LNCAP (cell line): ENCODE measurements at regions not wholly inside any gene's neighbourhood (a gene's known extent, or its start where the extent isn't known, plus 50 kb on each side); places are given as distances from the start of the nearest gene placed in this dataset.

Experiments used
- TF ChIP-seq, protein P1 (sequence below): fragments of 450-650 bp; IDR thresholded peaks from 2 replicates; pipeline ENCODE4 v1.5.1; 2017; ENCODE audit warnings: mild to moderate bottlenecking

DNA sequence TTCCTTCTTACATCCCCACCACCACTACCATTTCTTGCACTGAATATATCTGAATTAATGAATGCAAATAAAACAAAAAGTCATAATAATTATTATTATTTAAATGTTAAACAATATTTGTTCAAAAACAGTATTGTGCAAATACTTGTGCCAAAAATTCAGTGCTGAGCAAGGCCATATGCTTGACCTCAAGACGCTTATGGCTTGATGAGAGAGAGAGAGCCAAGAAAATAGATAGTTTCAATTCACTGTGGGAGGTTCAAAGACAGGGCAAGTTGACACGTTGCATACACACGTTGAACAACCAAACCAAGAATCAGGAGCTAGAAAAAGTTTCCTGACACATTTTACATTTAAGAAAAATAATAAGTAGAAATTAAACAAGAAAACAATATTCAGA, 1421.7 kb downstream of the KCNT2 start:
- TF ChIP-seq, protein P1, sequence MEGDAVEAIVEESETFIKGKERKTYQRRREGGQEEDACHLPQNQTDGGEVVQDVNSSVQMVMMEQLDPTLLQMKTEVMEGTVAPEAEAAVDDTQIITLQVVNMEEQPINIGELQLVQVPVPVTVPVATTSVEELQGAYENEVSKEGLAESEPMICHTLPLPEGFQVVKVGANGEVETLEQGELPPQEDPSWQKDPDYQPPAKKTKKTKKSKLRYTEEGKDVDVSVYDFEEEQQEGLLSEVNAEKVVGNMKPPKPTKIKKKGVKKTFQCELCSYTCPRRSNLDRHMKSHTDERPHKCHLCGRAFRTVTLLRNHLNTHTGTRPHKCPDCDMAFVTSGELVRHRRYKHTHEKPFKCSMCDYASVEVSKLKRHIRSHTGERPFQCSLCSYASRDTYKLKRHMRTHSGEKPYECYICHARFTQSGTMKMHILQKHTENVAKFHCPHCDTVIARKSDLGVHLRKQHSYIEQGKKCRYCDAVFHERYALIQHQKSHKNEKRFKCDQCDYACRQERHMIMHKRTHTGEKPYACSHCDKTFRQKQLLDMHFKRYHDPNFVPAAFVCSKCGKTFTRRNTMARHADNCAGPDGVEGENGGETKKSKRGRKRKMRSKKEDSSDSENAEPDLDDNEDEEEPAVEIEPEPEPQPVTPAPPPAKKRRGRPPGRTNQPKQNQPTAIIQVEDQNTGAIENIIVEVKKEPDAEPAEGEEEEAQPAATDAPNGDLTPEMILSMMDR = no peak

- TF ChIP-seq, protein P1 = no peak
These were observed 1422.5 kb downstream of the KCNT2 start for GRCh38 chr1:195185736-195186135.

DNA sequence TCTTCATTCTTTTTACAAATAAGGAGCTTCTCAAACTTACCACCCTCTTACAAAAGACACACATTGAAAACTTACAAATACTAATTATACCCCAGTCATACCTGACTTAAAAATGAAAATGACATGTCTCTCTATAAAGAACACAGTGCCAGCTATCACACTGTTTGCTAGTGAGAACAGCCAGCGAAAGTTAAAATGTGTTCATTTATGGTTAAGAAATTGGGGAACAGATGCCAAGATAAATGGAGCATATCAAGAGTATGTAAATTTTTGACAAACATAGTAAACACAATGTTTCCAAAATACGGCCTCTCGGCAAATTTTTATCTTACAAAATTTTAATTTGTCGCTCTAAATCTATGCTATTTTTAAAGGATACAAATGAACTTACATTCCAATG, 1422.9 kb downstream of the KCNT2 start:
- TF ChIP-seq, protein P1 = no peak

DNA sequence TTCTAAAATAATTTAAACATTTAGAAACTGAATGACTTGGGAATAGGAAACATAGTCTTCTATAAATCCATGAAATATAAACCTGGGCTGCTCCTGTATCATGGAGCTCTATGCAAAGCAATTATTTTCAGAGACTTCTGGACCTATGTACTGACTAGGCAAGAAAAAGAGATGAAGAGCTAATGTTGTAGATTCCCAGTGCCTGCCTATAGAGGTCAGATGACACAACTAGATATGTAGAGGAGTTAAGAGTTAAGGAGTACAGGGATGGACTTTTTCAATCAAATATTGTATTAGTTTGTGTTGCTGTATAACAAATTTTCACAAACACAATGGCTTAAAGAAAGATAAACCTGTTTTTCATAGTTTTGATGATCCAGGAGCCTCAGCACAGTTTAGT, 1434.5 kb downstream of the KCNT2 start:
- TF ChIP-seq, protein P1 = no peak

GRCh38 chr1:195158091-195158490, 1450.1 kb downstream of the KCNT2 start:
- TF ChIP-seq, protein P1 = no peak

DNA sequence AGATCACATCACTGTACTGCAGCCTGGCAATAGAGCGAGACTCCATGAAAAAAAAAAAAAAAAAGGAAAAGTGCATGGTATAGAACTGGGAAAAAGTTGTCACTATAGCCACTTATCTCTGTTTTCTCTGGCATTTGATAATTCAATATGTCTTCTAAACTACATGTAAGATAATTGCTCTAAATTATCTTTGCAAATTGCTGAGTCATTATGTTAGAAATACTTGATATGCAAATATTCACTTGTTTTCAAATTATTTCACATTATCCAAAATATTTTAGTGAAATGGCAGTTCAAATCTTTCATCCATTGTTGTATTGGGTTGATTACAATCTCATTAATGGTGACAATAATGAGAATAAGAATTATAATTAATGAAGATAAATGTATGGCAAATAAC, 1455.1 kb downstream of the KCNT2 start:
- TF ChIP-seq, protein P1 = no peak

GRCh38 chr1:195150768-195151167, 1457.5 kb downstream of the KCNT2 start:
- TF ChIP-seq, protein P1 = no peak

DNA sequence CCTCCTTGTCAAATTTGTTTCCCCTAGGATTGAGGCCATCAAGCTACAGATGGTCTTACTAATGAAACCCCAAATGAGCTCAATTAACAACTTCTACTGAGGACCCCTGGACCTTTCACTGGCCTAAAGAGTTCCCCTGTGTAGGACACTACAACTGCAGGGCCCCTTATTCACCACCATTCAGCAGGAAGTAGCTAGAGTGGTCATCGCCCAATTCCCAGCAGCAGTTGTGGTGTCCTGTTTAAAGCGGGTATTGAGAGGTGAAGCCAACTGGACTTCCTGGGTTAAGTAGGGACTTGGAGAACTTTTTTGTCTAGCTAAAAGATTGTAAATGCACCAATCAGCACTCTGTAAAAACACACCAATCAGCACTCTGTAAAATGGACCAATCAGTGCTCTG, 1466.9 kb downstream of the KCNT2 start:
- TF ChIP-seq, protein P1 = no peak
